Fibroblast of lung (primary cell): ENCODE measurements at regions not wholly inside any gene's neighbourhood (a gene's known extent, or its start where the extent isn't known, plus 50 kb on each side); places are given as distances from the start of the nearest gene placed in this dataset.

Experiments used
- CTCF ChIP-seq, 2 donors: IDR thresholded peaks in 1 of 2; conservative IDR thresholded peaks in 1 of 2; 1 replicate in 1 of 2; 2 replicates in 1 of 2; pipeline ENCODE4 v1.5.1; 2011 to 2012; ENCODE audit warnings: low read length in 2 of 2, control low read depth in 1 of 2, inconsistent platforms in 1 of 2, low read depth in 1 of 2, mild to moderate bottlenecking in 1 of 2
- EZH2 ChIP-seq: IDR thresholded peaks from 2 replicates; pipeline ENCODE4 v1.5.1; 2012; ENCODE audit warnings: low read length, control low read depth, mild to moderate bottlenecking; ENCODE audit errors: missing control alignments

- TF ChIP-seq CTCF (conservative IDR thresholded peaks at IDR 0.05 in 1 of 2, IDR thresholded peaks at IDR 0.05 in 1 of 2; ENCODE audit: low read depth in 1 of 2, low read length in 2 of 2) (no peak), EZH2 (no peak)
Measured at GRCh38 chr21:38899277-38899947, 93.7 kb downstream of the ETS2 start.
